ENCODE measurements at regions not wholly inside any gene's neighbourhood (a gene's known extent, or its start where the extent isn't known, plus 50 kb on each side); places are given as distances from the start of the nearest gene placed in this dataset.

DNA sequence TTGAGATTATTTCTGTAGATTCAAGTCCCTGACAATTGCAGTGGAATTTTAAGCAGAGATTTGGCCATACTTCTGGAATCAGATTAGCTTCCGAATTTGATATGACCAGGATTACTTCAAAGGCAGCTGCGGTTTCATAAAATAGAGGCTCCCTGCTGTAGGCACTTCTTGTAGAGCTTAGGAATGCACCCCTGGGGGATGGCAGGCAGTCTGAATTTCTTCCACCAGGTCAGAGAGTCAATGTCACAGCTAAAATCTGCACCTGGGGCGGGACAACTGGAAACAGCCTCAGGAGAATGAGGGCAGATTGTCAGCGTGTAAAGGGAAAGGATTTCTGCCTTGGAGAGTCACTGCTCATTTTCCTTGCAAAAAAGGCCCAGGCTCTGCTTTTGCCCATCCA is 182.6 kb downstream of the ARRDC4 start:
- Histone ChIP-seq H3K4me1 (replicated peaks in 1 of 2; ENCODE audit: control insufficient read depth in 2 of 2, insufficient read depth in 2 of 2, low read length in 2 of 2) (no peaks in the 10 kb centered on the region), H3K9me3 (replicated peaks; ENCODE audit: control insufficient read depth, insufficient read depth, low read depth, low read length) (no peaks in the 10 kb centered on the region), H3K4me3 (no peak overlapping the region), H3K36me3 (ENCODE audit: control insufficient read depth, insufficient read depth, low read length) (no peaks in the 10 kb centered on the region), H2AFZ (ENCODE audit: low read depth, low read length) (no peak overlapping the region), H3K79me2 (ENCODE audit: control insufficient read depth, insufficient read depth, low read length) (no peaks in the 10 kb centered on the region), H3K9me1 (ENCODE audit: control insufficient read depth, insufficient read depth, low read length) (no peaks in the 10 kb centered on the region), H3K4me2 (ENCODE audit: insufficient read depth, low read length) (no peak overlapping the region), H3K9ac (ENCODE audit: insufficient read depth in 1 of 2, low read depth in 2 of 2, low read length in 2 of 2) (no peak overlapping the region), H4K20me1 (replicated peaks; ENCODE audit: control insufficient read depth, insufficient read depth, low read length) (no peaks in the 10 kb centered on the region), H3K27me3 (ENCODE audit: control insufficient read depth in 2 of 2, insufficient read depth in 2 of 2, low read length in 2 of 2) (peaks cover 2 to 10% of the 10 kb centered on the region in 2 experiments; a peak in 2 of 5 replicates), H3K27ac (ENCODE audit: extremely low read depth, low read depth, low read length) (no peak overlapping the region)
- FAIRE-seq (no peak), DNase-seq (ENCODE audit: extremely low read depth in 1 of 4, low spot score in 3 of 4) (no peak), ATAC-seq (no peak)
- no TSS peak for BruUV-seq (replicated peaks)
- intact Hi-C loops (cut with micrococcal nuclease): no loop called here
- CTCF ChIA-PET (ENCODE audit: low intra/inter-chr PET ratio): no interaction called here
- in situ Hi-C loops (cut with MboI): no loop called here
- POLR2A ChIA-PET: no interaction called here
- TF ChIP-seq SMARCA5 (IDR thresholded peaks at IDR 0.05) (no peak), FOXK1 (CRISPR knock-in tag; IDR thresholded peaks at IDR 0.05; ENCODE audit: borderline replicate concordance) (no peak), MXI1 (IDR thresholded peaks at IDR 0.05; ENCODE audit: low read depth, low read length) (no peak), YY1 (IDR thresholded peaks at IDR 0.05; ENCODE audit: borderline replicate concordance in 1 of 3, control insufficient read depth in 1 of 3, extremely low read depth in 1 of 3, insufficient read depth in 3 of 3, insufficient read length in 1 of 3, insufficient replicate concordance in 2 of 3, low read depth in 1 of 3, low read length in 2 of 3) (no peak), POLR2AphosphoS5 (IDR thresholded peaks at IDR 0.05; ENCODE audit: control insufficient read depth, insufficient read depth, low read depth, low read length) (no peak), FOXJ3 (CRISPR knock-in tag; IDR thresholded peaks at IDR 0.05) (no peak), TOE1 (IDR thresholded peaks at IDR 0.05; ENCODE audit: borderline replicate concordance) (no peak), TOE1 (CRISPR knock-in tag; IDR thresholded peaks at IDR 0.05; ENCODE audit: borderline replicate concordance, low read depth) (no peak)
- TF ChIP-seq, protein P1, sequence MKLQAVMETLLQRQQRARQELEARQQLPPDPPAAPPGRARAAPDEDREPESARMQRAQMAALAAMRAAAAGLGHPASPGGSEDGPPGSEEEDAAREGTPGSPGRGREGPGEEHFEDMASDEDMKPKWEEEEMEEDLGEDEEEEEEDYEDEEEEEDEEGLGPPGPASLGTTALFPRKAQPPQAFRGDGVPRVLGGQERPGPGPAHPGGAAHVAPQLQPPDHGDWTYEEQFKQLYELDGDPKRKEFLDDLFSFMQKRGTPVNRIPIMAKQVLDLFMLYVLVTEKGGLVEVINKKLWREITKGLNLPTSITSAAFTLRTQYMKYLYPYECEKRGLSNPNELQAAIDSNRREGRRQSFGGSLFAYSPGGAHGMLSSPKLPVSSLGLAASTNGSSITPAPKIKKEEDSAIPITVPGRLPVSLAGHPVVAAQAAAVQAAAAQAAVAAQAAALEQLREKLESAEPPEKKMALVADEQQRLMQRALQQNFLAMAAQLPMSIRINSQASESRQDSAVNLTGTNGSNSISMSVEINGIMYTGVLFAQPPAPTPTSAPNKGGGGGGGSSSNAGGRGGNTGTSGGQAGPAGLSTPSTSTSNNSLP (IDR thresholded peaks at IDR 0.05; ENCODE audit: borderline replicate concordance, low read depth, low read length): no peak
- 0% methylated on average over 4 of the region's 4 CpGs for WGBS (ENCODE audit: insufficient coverage, low coverage, missing lambda C conversion rate)
